H9 (cell line): ENCODE measurements at regions not wholly inside any gene's neighbourhood (a gene's known extent, or its start where the extent isn't known, plus 50 kb on each side); places are given as distances from the start of the nearest gene placed in this dataset.

Source experiments
- DNase-seq: peaks from one replicate; pipeline ENCODE4 v3.0.0-alpha.2; 2017
- H2AFZ ChIP-seq: one replicate; pipeline ENCODE4 v1.6.1; 2013; ENCODE audit warnings: mild to moderate bottlenecking, low read length, control low read depth, moderate library complexity
- H2AK5ac ChIP-seq: 2 replicates; pipeline ENCODE4 v1.6.1; 2013; ENCODE audit warnings: low read length, control low read depth, mixed read lengths; ENCODE audit not compliant: insufficient read length
- H2BK120ac ChIP-seq: one replicate; pipeline ENCODE4 v1.6.1; 2013; ENCODE audit warnings: low read depth, mild to moderate bottlenecking, low read length, control low read depth, inconsistent platforms; ENCODE audit not compliant: poor library complexity, severe bottlenecking
- H2BK12ac ChIP-seq: 2 replicates; pipeline ENCODE4 v1.6.1; 2013; ENCODE audit warnings: low read length, control low read depth, mixed read lengths, low read depth; ENCODE audit not compliant: insufficient read length
- H2BK15ac ChIP-seq: 2 replicates; pipeline ENCODE4 v1.6.1; 2013; ENCODE audit warnings: low read depth, low read length, control low read depth
- H2BK20ac ChIP-seq: one replicate; pipeline ENCODE4 v1.6.1; 2013; ENCODE audit warnings: low read depth, mild to moderate bottlenecking, low read length, control low read depth, inconsistent platforms; ENCODE audit not compliant: poor library complexity, severe bottlenecking
- H2BK5ac ChIP-seq: 2 replicates; pipeline ENCODE4 v1.6.1; 2013; ENCODE audit warnings: low read length, control low read depth, mixed read lengths; ENCODE audit not compliant: insufficient read length
- H3K14ac ChIP-seq: 2 replicates; pipeline ENCODE4 v1.6.1; 2013; ENCODE audit warnings: low read length, control low read depth; ENCODE audit not compliant: insufficient read depth
- H3K18ac ChIP-seq: 2 replicates; pipeline ENCODE4 v1.6.1; 2013; ENCODE audit warnings: low read depth, mild to moderate bottlenecking, mixed read lengths, low read length, control low read depth; ENCODE audit not compliant: insufficient read length
- H3K23ac ChIP-seq: 2 replicates; pipeline ENCODE4 v1.6.1; 2013; ENCODE audit warnings: low read length, control low read depth, mixed read lengths, low read depth; ENCODE audit not compliant: insufficient read length
- H3K23me2 ChIP-seq: 2 replicates; pipeline ENCODE4 v1.6.1; 2013; ENCODE audit warnings: low read depth, mild to moderate bottlenecking, mixed read lengths, low read length, control low read depth; ENCODE audit not compliant: insufficient read length, poor library complexity, severe bottlenecking
- H3K27ac ChIP-seq: 2 replicates; pipeline ENCODE4 v1.5.1; 2013; ENCODE audit warnings: low read length, control low read depth, mixed read lengths, low read depth; ENCODE audit not compliant: insufficient read length
- H3K27me3 ChIP-seq: 2 replicates; pipeline ENCODE4 v1.6.1; 2013; ENCODE audit warnings: low read length, control low read depth, inconsistent platforms; ENCODE audit not compliant: insufficient read depth
- H3K4ac ChIP-seq: 2 replicates; pipeline ENCODE4 v1.6.1; 2013; ENCODE audit warnings: low read depth, mild to moderate bottlenecking, control low read depth, inconsistent platforms, low read length, moderate library complexity
- H3K4me1 ChIP-seq: 2 replicates; pipeline ENCODE4 v1.6.1; 2013; ENCODE audit warnings: low read length, control low read depth, inconsistent platforms; ENCODE audit not compliant: insufficient read depth
- H3K4me2 ChIP-seq: 2 replicates; pipeline ENCODE4 v1.6.1; 2013; ENCODE audit warnings: low read length, control low read depth, mixed read lengths; ENCODE audit not compliant: insufficient read length, insufficient read depth
- H3K56ac ChIP-seq: 2 replicates; pipeline ENCODE4 v1.6.1; 2013; ENCODE audit warnings: low read depth, mild to moderate bottlenecking, mixed read lengths, low read length, control low read depth; ENCODE audit not compliant: insufficient read length
- H3K79me1 ChIP-seq: 2 replicates; pipeline ENCODE4 v1.6.1; 2013; ENCODE audit warnings: low read depth, mild to moderate bottlenecking, moderate library complexity, low read length, control low read depth, inconsistent platforms; ENCODE audit not compliant: insufficient read depth, poor library complexity, severe bottlenecking
- H3K79me2 ChIP-seq: 2 replicates; pipeline ENCODE4 v1.6.1; 2013; ENCODE audit warnings: low read length, control low read depth, inconsistent platforms; ENCODE audit not compliant: insufficient read depth
- H3K9ac ChIP-seq: 2 replicates; pipeline ENCODE4 v1.6.1; 2013; ENCODE audit warnings: low read length, control low read depth, mixed read lengths; ENCODE audit not compliant: insufficient read length; ENCODE audit errors: extremely low read depth
- H3K9me3 ChIP-seq: one replicate; pipeline ENCODE4 v1.6.1; 2013; ENCODE audit warnings: low read depth, low read length, inconsistent platforms; ENCODE audit not compliant: control insufficient read depth
- H3T11ph ChIP-seq: one replicate; pipeline ENCODE4 v1.6.1; 2013; ENCODE audit warnings: mild to moderate bottlenecking, low read length, control low read depth, inconsistent platforms
- H4K20me1 ChIP-seq: one replicate; pipeline ENCODE4 v1.6.1; 2013; ENCODE audit not compliant: control insufficient read depth, insufficient read length, insufficient read depth
- H4K5ac ChIP-seq: 2 replicates; pipeline ENCODE4 v1.6.1; 2013; ENCODE audit warnings: low read depth, mild to moderate bottlenecking, mixed read lengths, low read length, control low read depth; ENCODE audit not compliant: insufficient read length
- H4K8ac ChIP-seq: replicated peaks from 2 replicates; pipeline ENCODE4 v1.6.1; 2013; ENCODE audit warnings: low read length, control low read depth, mixed read lengths, low read depth; ENCODE audit not compliant: insufficient read length
- H4K91ac ChIP-seq: 2 replicates; pipeline ENCODE4 v1.6.1; 2013; ENCODE audit warnings: low read depth, mild to moderate bottlenecking, moderate library complexity, mixed read lengths, low read length, control low read depth; ENCODE audit not compliant: insufficient read length
- H3K27ac Mint-ChIP-seq, 3 experiments: 2 replicates in 2 of 3; 3 replicates in 1 of 3; pipeline ENCODE4 v1.8.0; 2020 to 2021; ENCODE audit warnings: mixed read lengths in 3 of 3, mild to moderate bottlenecking in 1 of 3, moderate library complexity in 1 of 3
- H3K27me3 Mint-ChIP-seq: 2 replicates; pipeline ENCODE4 v1.8.0; 2021; ENCODE audit warnings: low read depth, mild to moderate bottlenecking, moderate library complexity, mixed read lengths
- H3K36me3 Mint-ChIP-seq, 3 experiments: 2 replicates in 2 of 3; 3 replicates in 1 of 3; pipeline ENCODE4 v1.8.0; 2020 to 2021; ENCODE audit warnings: low read depth in 3 of 3, mixed read lengths in 3 of 3; ENCODE audit not compliant: insufficient read depth in 1 of 3
- H3K4me1 Mint-ChIP-seq, 2 experiments: 2 replicates each; pipeline ENCODE4 v1.8.0; 2020; ENCODE audit warnings: mixed read lengths in 2 of 2
- H3K4me3 Mint-ChIP-seq, 2 experiments: 2 replicates in 1 of 2; 3 replicates in 1 of 2; pipeline ENCODE4 v1.8.0; 2020 to 2021; ENCODE audit warnings: mild to moderate bottlenecking in 2 of 2, mixed read lengths in 2 of 2, moderate library complexity in 1 of 2
- H3K9me3 Mint-ChIP-seq, 2 experiments: 2 replicates in 1 of 2; 3 replicates in 1 of 2; pipeline ENCODE4 v1.8.0; 2020; ENCODE audit warnings: mild to moderate bottlenecking in 2 of 2, mixed read lengths in 2 of 2, moderate library complexity in 1 of 2
- WGBS: extraction: QIAGEN DNeasy Blood & Tissue Kit; methylation state at CpG from one replicate; pipeline ENCODE4 v1.1.7; 2013; ENCODE audit warnings: missing lambda C conversion rate, low lambda C conversion rate, mixed read lengths; ENCODE audit not compliant: insufficient read length; ENCODE audit errors: extremely low coverage; 5-methylcytosine and 5-hydroxymethylcytosine counted together
- TF ChIP-seq, protein P1 (sequence below): fragments of 200-600 bp; sonication (generic); conservative IDR thresholded peaks from 3 replicates; pipeline ENCODE4 v1.8.0; 2021; ENCODE audit warnings: antibody characterized with exemption, mild to moderate bottlenecking

DNA sequence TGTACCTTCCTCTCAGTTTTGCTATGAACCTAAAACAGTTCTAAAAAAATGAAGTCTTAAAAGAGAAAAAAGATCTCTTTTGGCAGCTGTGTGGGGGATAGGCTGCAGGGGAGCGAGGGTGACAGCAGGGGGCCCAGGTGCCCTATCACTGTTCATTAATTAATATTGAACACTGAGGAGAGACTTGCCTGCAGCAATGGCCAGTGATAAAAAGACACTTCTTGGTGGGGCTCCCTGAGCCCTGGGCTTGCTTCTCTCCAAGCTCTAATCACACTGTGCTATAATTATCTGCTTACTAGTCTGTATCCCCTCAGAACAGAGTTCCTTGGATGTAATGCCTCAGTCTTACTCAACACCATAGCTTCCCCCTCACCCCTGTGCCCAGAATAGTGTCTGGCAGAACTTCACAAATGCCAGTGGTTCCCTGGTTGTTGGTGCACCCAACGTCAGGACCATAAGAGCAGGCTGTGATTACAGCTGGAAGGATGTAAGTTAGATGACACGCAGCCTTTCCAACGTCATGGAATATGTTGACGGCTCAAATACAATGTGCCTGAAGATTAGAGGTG is 52.0 kb upstream of the IRX6 start:
- no peak overlapping the region for H3K4me3 Mint-ChIP-seq
- no peak overlapping the region for H3K14ac ChIP-seq

More for the DNA sequence above, 52.0 kb upstream of the IRX6 start:
- DNase-seq: no peak
- no peaks in the 10 kb centered on the region for H3K23me2 ChIP-seq
- H2BK20ac ChIP-seq: no peak overlapping the region
- Mint-ChIP-seq H3K9me3 (no peaks in the 10 kb centered on the region; a peak in 1 of 5 replicates), H3K4me1 (peaks cover 12% of the 10 kb centered on the region in 2 experiments), H3K27me3 (peaks cover 10% of the 10 kb centered on the region), H3K36me3 (no peaks in the 10 kb centered on the region), H3K27ac (no peak overlapping the region)
- no peaks in the 10 kb centered on the region for H3K4me1 ChIP-seq
- H3K79me1 ChIP-seq: no peaks in the 10 kb centered on the region
- no peak overlapping the region for H3K9ac ChIP-seq
- no peak overlapping the region for H4K91ac ChIP-seq
- no peaks in the 10 kb centered on the region for H3K27me3 ChIP-seq
- H3K9me3 ChIP-seq: no peaks in the 10 kb centered on the region
- H2BK12ac ChIP-seq: no peak overlapping the region
- no peak overlapping the region for H3K4me2 ChIP-seq
- H3K4ac ChIP-seq: no peak overlapping the region
- no CpG with 5 or more reads among the region's 5 CpGs for WGBS
- H2AK5ac ChIP-seq: no peak overlapping the region
- H3K23ac ChIP-seq: no peak overlapping the region
- H2BK15ac ChIP-seq: no peak overlapping the region
- H2BK5ac ChIP-seq: no peak overlapping the region
- no peak overlapping the region for H4K5ac ChIP-seq
- H4K8ac ChIP-seq: no peak overlapping the region
- H3K18ac ChIP-seq: no peak overlapping the region
- TF ChIP-seq, protein P1, sequence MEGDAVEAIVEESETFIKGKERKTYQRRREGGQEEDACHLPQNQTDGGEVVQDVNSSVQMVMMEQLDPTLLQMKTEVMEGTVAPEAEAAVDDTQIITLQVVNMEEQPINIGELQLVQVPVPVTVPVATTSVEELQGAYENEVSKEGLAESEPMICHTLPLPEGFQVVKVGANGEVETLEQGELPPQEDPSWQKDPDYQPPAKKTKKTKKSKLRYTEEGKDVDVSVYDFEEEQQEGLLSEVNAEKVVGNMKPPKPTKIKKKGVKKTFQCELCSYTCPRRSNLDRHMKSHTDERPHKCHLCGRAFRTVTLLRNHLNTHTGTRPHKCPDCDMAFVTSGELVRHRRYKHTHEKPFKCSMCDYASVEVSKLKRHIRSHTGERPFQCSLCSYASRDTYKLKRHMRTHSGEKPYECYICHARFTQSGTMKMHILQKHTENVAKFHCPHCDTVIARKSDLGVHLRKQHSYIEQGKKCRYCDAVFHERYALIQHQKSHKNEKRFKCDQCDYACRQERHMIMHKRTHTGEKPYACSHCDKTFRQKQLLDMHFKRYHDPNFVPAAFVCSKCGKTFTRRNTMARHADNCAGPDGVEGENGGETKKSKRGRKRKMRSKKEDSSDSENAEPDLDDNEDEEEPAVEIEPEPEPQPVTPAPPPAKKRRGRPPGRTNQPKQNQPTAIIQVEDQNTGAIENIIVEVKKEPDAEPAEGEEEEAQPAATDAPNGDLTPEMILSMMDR: no peak
- no peaks in the 10 kb centered on the region for H3K79me2 ChIP-seq
- H3T11ph ChIP-seq: no peak overlapping the region
- no peaks in the 10 kb centered on the region for H4K20me1 ChIP-seq
- H3K27ac ChIP-seq: no peak overlapping the region
- no peak overlapping the region for H2BK120ac ChIP-seq
- no peak overlapping the region for H2AFZ ChIP-seq
- H3K56ac ChIP-seq: no peak overlapping the region
